Panc1 (cell line): ENCODE measurements at regions not wholly inside any gene's neighbourhood (a gene's known extent, or its start where the extent isn't known, plus 50 kb on each side); places are given as distances from the start of the nearest gene placed in this dataset.

Source experiments
- ATAC-seq: fragments of 200-7000 bp; cut with Tn5 transposase; 2 replicates; pipeline ENCODE4 v1.9.1; 2020; ENCODE audit warnings: mild to moderate bottlenecking, moderate library complexity
- BruUV-seq: library from RNA; stranded (reverse); fragments of 400-500 nt; replicated peaks from 2 replicates; lab custom pipeline; 2021; lab: Mats Ljungman, UMichigan
- CTCF ChIA-PET: fragments of 300-600 bp; sonication (Branson Sonifier 250); formaldehyde crosslinking; loops from one replicate; lab custom pipeline; 2022; ENCODE audit warnings: antibody characterized with exemption; lab: Charles Lee
- POLR2A ChIA-PET: fragments of 300-600 bp; sonication (Branson Sonifier 250); formaldehyde crosslinking; loops from one replicate; lab custom pipeline; 2022; ENCODE audit warnings: antibody characterized with exemption; lab: Charles Lee
- DNase-seq: peaks from one replicate; pipeline ENCODE4 v3.0.0-alpha.2; 2010; ENCODE audit warnings: low read depth, low spot score
- H3K27ac ChIP-seq: 2 replicates; pipeline ENCODE4 v1.5.1; 2011; ENCODE audit warnings: mild to moderate bottlenecking, low read length, inconsistent platforms
- H3K27me3 ChIP-seq: fragments of 200-500 bp; sonication (Bioruptor generic); 2 replicates; pipeline ENCODE4 v1.6.0; 2014; ENCODE audit warnings: low read length, inconsistent platforms; ENCODE audit not compliant: control insufficient read depth, insufficient read depth
- H3K36me3 ChIP-seq: fragments of 200-500 bp; sonication (Bioruptor generic); 2 replicates; pipeline ENCODE4 v1.5.1; 2014; ENCODE audit warnings: inconsistent platforms, mild to moderate bottlenecking, low read length, moderate library complexity; ENCODE audit not compliant: control insufficient read depth, insufficient read depth
- H3K4me1 ChIP-seq: 2 replicates; pipeline ENCODE4 v1.5.1; 2011; ENCODE audit warnings: inconsistent platforms, mild to moderate bottlenecking, low read length, moderate library complexity; ENCODE audit not compliant: control insufficient read depth, insufficient read depth
- H3K4me3 ChIP-seq, 2 experiments: 2 replicates each; pipeline ENCODE4 v1.5.1; 2011 to 2012; ENCODE audit warnings: low read depth in 2 of 2, low read length in 2 of 2, mild to moderate bottlenecking in 2 of 2, inconsistent platforms in 1 of 2, moderate library complexity in 1 of 2
- H3K9me3 ChIP-seq: fragments of 200-500 bp; sonication (Bioruptor generic); 2 replicates; pipeline ENCODE4 v1.5.1; 2014; ENCODE audit warnings: low read depth, mild to moderate bottlenecking, inconsistent platforms, low read length, moderate library complexity; ENCODE audit not compliant: control insufficient read depth, insufficient read depth
- CTCF ChIP-seq: fragments of 450-650 bp; IDR thresholded peaks from 2 replicates; pipeline ENCODE4 v1.5.1; 2017; ENCODE audit warnings: mild to moderate bottlenecking
- POLR2AphosphoS5 ChIP-seq: IDR thresholded peaks from 2 replicates; pipeline ENCODE4 v1.6.1; 2012; ENCODE audit warnings: mild to moderate bottlenecking, low read depth, low read length, moderate library complexity
- SIN3A ChIP-seq: IDR thresholded peaks from 2 replicates; pipeline ENCODE4 v1.6.1; 2012; ENCODE audit warnings: low read depth, mild to moderate bottlenecking, low read length, moderate library complexity, borderline replicate concordance; ENCODE audit not compliant: insufficient read depth
- TCF7L2 ChIP-seq: IDR thresholded peaks from 2 replicates; pipeline ENCODE4 v1.6.1; 2011; ENCODE audit warnings: mild to moderate bottlenecking, low read depth, low read length, inconsistent platforms
- in situ Hi-C: cut with HindIII; loops from 2 replicates; pipeline ENCODE4 v1.10.0; 2016; ENCODE audit warnings: low sequenced_read_pairs, low pct_unique_long_range_greater_than_20kb
- intact Hi-C: fragments of 100-400 bp; cut with micrococcal nuclease; formaldehyde crosslinking; loops from one replicate; pipeline ENCODE4 v1.10.0; 2022; ENCODE audit not compliant: unreplicated experiment
- TF ChIP-seq, protein P1 (sequence below), 2 experiments: IDR thresholded peaks; 2 replicates each; pipeline ENCODE4 v1.6.1; 2011 to 2012; ENCODE audit warnings: low read depth in 2 of 2, control low read depth in 1 of 2, low read length in 1 of 2, mild to moderate bottlenecking in 1 of 2, moderate library complexity in 1 of 2; ENCODE audit not compliant: insufficient read depth in 1 of 2

DNA sequence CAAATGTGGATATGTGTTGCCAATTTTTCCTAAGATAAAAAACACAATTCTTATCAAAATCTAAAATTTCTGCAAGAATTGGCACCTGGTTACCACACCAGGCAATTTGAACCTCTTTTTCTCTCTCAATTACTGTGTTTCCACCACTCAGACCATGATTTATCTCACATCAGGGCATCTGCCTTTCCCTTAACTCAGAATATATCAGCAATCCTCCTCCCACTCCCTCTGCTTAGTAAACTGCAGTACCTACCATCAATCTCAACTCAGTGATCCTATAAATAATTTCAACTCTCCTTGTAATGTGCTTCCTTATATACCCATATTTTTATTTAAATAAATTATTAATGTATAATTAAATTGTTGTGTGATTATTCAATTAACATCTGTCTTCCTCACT, 212.3 kb upstream of the PCDH15 start:
- Histone ChIP-seq H3K9me3 (no peaks in the 10 kb centered on the region), H3K4me3 (no peak overlapping the region), H3K36me3 (no peaks in the 10 kb centered on the region), H3K27ac (no peak overlapping the region), H3K4me1 (no peaks in the 10 kb centered on the region), H3K27me3 (no peaks in the 10 kb centered on the region)
- no peak for TF ChIP-seq SIN3A
- TF ChIP-seq, protein P1, sequence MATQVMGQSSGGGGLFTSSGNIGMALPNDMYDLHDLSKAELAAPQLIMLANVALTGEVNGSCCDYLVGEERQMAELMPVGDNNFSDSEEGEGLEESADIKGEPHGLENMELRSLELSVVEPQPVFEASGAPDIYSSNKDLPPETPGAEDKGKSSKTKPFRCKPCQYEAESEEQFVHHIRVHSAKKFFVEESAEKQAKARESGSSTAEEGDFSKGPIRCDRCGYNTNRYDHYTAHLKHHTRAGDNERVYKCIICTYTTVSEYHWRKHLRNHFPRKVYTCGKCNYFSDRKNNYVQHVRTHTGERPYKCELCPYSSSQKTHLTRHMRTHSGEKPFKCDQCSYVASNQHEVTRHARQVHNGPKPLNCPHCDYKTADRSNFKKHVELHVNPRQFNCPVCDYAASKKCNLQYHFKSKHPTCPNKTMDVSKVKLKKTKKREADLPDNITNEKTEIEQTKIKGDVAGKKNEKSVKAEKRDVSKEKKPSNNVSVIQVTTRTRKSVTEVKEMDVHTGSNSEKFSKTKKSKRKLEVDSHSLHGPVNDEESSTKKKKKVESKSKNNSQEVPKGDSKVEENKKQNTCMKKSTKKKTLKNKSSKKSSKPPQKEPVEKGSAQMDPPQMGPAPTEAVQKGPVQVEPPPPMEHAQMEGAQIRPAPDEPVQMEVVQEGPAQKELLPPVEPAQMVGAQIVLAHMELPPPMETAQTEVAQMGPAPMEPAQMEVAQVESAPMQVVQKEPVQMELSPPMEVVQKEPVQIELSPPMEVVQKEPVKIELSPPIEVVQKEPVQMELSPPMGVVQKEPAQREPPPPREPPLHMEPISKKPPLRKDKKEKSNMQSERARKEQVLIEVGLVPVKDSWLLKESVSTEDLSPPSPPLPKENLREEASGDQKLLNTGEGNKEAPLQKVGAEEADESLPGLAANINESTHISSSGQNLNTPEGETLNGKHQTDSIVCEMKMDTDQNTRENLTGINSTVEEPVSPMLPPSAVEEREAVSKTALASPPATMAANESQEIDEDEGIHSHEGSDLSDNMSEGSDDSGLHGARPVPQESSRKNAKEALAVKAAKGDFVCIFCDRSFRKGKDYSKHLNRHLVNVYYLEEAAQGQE (IDR thresholded peaks at IDR 0.05; ENCODE audit: insufficient read depth in 1 of 2, low read depth in 2 of 2, low read length in 1 of 2): no peak
- TF ChIP-seq POLR2AphosphoS5: no peak
- no peak for TF ChIP-seq CTCF
- TF ChIP-seq TCF7L2: no peak
- ATAC-seq (no peak), DNase-seq (no peak)
- intact Hi-C loops: no loop called here
- ChIA-PET POLR2A (no interaction called here), CTCF (no interaction called here)
- in situ Hi-C loops: no loop called here
- no TSS peak for BruUV-seq

GRCh38 chr10:55002420-55002819, 201.4 kb upstream of the PCDH15 start:
- TF ChIP-seq, protein P1 (IDR thresholded peaks at IDR 0.05; ENCODE audit: insufficient read depth in 1 of 2, low read depth in 2 of 2, low read length in 1 of 2): no peak
- no peak for TF ChIP-seq SIN3A
- no peak for TF ChIP-seq POLR2AphosphoS5
- TF ChIP-seq CTCF: no peak
- no peak for TF ChIP-seq TCF7L2
- CTCF ChIA-PET: no interaction called here
- DNase-seq (no peak), ATAC-seq (no peak)
- H3K4me3 ChIP-seq: no peak overlapping the region
- H3K27me3 ChIP-seq: no peaks in the 10 kb centered on the region
- H3K36me3 ChIP-seq: no peaks in the 10 kb centered on the region
- no TSS peak for BruUV-seq
- in situ Hi-C loops: no loop called here
- POLR2A ChIA-PET: no interaction called here
- no peaks in the 10 kb centered on the region for H3K4me1 ChIP-seq
- intact Hi-C loops: no loop called here
- no peak overlapping the region for H3K27ac ChIP-seq
- 0 out of 2 replicates have a peak, but pooled peaks cover 5% of the 10 kb centered on the region for H3K9me3 ChIP-seq
